Stimulated activated CD4-positive, alpha-beta T cell treated with anti-CD3 and anti-CD28 coated beads, Interleukin-15, amount 100 ng/mL, for 48 hours (primary cell): ENCODE measurements at regions not wholly inside any gene's neighbourhood (a gene's known extent, or its start where the extent isn't known, plus 50 kb on each side); places are given as distances from the start of the nearest gene placed in this dataset.
"Not testable (repeated sequence)": the region's sequence is repeated elsewhere in the genome, so short reads cannot be mapped to it uniquely, and the experiment has no call there.

Experiments
- DNase-seq, 2 donors: peaks; one replicate each; pipeline ENCODE4 v3.0.0-alpha.2; 2020; ENCODE audit warnings: low read depth in 2 of 2

- DNase-seq: no peak
Observed at GRCh38 chr5:15334551-15335266, 165.3 kb upstream of the FBXL7 start.

GRCh38 chr5:15333091-15333490 is 166.9 kb upstream of the FBXL7 start:
- no peak for DNase-seq

GRCh38 chr5:15326932-15327331 is 173.0 kb upstream of the FBXL7 start:
- DNase-seq: no peak

GRCh38 chr5:15326471-15326870 is 173.5 kb upstream of the FBXL7 start:
- no peak for DNase-seq

GRCh38 chr5:15322421-15322820 is 177.6 kb upstream of the FBXL7 start:
- DNase-seq: no peak

- DNase-seq: no peak
Observed at GRCh38 chr5:15321776-15322175, 178.2 kb upstream of the FBXL7 start.

GRCh38 chr5:15320871-15321270 is 179.1 kb upstream of the FBXL7 start:
- no peak for DNase-seq

GRCh38 chr5:15304914-15305834 is 194.8 kb upstream of the FBXL7 start:
- DNase-seq: no peak

GRCh38 chr5:15304066-15304731 is 195.8 kb upstream of the FBXL7 start:
- no peak for DNase-seq

GRCh38 chr5:15300141-15300540 is 199.8 kb upstream of the FBXL7 start:
- no peak for DNase-seq

GRCh38 chr5:15290953-15291352 is 209.0 kb upstream of the FBXL7 start:
- DNase-seq: no peak

GRCh38 chr5:15286650-15287049 is 213.3 kb upstream of the FBXL7 start:
- no peak for DNase-seq

- no peak for DNase-seq
Observed at GRCh38 chr5:15285901-15286583, 213.9 kb upstream of the FBXL7 start.

GRCh38 chr5:15284706-15285105 is 215.3 kb upstream of the FBXL7 start:
- DNase-seq: no peak

GRCh38 chr5:15283076-15283475 is 216.9 kb upstream of the FBXL7 start:
- no peak for DNase-seq

- no peak for DNase-seq
Observed at GRCh38 chr5:15282611-15283010, 217.4 kb upstream of the FBXL7 start.

GRCh38 chr5:15271596-15271995 is 228.4 kb upstream of the FBXL7 start:
- not testable (repeated sequence) for DNase-seq

- DNase-seq: no peak
Observed at GRCh38 chr5:15267966-15268365, 232.0 kb upstream of the FBXL7 start.

GRCh38 chr5:15266841-15267240 is 233.1 kb upstream of the FBXL7 start:
- DNase-seq: no peak

- no peak for DNase-seq
Observed at GRCh38 chr5:15266229-15266628, 233.8 kb upstream of the FBXL7 start.

- DNase-seq: no peak
Observed at GRCh38 chr5:15263942-15264341, 236.0 kb upstream of the FBXL7 start.

GRCh38 chr5:15263406-15263805 is 236.6 kb upstream of the FBXL7 start:
- DNase-seq: no peak
